DND-41 (cell line): ENCODE measurements at regions not wholly inside any gene's neighbourhood (a gene's known extent, or its start where the extent isn't known, plus 50 kb on each side); places are given as distances from the start of the nearest gene placed in this dataset.

Experiments used
- ATAC-seq: fragments of 200-7000 bp; cut with Tn5 transposase; 3 replicates; pipeline ENCODE4 v1.9.1; 2021; ENCODE audit warnings: low read depth; ENCODE audit not compliant: insufficient read depth
- DNase-seq: peaks from one replicate; pipeline ENCODE4 v3.0.0-alpha.2; 2020
- H2AFZ ChIP-seq: 2 replicates; pipeline ENCODE4 v1.6.0; 2012; ENCODE audit warnings: low read depth, low read length
- H3K27ac ChIP-seq: 2 replicates; pipeline ENCODE4 v1.5.1; 2012; ENCODE audit warnings: low read length, inconsistent platforms
- H3K27me3 ChIP-seq: fragments of 200-600 bp; sonication (generic); 2 replicates; pipeline ENCODE4 v1.6.0; 2012; ENCODE audit warnings: low read length, mild to moderate bottlenecking, inconsistent platforms; ENCODE audit not compliant: insufficient read depth, poor library complexity
- H3K36me3 ChIP-seq: 2 replicates; pipeline ENCODE4 v1.5.1; 2012; ENCODE audit warnings: low read length, inconsistent platforms; ENCODE audit not compliant: insufficient read depth
- H3K4me1 ChIP-seq: 2 replicates; pipeline ENCODE4 v1.5.1; 2012; ENCODE audit warnings: mild to moderate bottlenecking, low read length; ENCODE audit not compliant: insufficient read depth
- H3K4me2 ChIP-seq: 2 replicates; pipeline ENCODE4 v1.6.0; 2012; ENCODE audit warnings: mild to moderate bottlenecking, moderate library complexity, low read length, inconsistent platforms; ENCODE audit not compliant: insufficient read depth
- H3K4me3 ChIP-seq, 2 experiments: fragments of 200-600 bp in 1 of 2; shearing (Covaris generic) in 1 of 2; 2 replicates each; pipeline ENCODE4 v1.5.1; 2012 to 2016; ENCODE audit warnings: inconsistent platforms in 2 of 2, low read length in 2 of 2, mild to moderate bottlenecking in 2 of 2, low read depth in 1 of 2, moderate library complexity in 1 of 2
- H3K79me2 ChIP-seq: 2 replicates; pipeline ENCODE4 v1.6.0; 2012; ENCODE audit warnings: low read length, inconsistent platforms; ENCODE audit not compliant: insufficient read depth
- H3K9ac ChIP-seq: 2 replicates; pipeline ENCODE4 v1.6.0; 2012; ENCODE audit warnings: low read depth, mild to moderate bottlenecking, inconsistent platforms, low read length, moderate library complexity
- H3K9me3 ChIP-seq: 2 replicates; pipeline ENCODE4 v1.5.1; 2012; ENCODE audit warnings: low read length, moderate library complexity, mild to moderate bottlenecking, inconsistent platforms; ENCODE audit not compliant: insufficient read depth, severe bottlenecking
- H4K20me1 ChIP-seq: 2 replicates; pipeline ENCODE4 v1.6.0; 2012; ENCODE audit warnings: low read length; ENCODE audit not compliant: insufficient read depth
- CTCF ChIP-seq: IDR thresholded peaks from 2 replicates; pipeline ENCODE4 v1.5.1; 2012; ENCODE audit warnings: borderline replicate concordance, low read length, moderate library complexity, mild to moderate bottlenecking; ENCODE audit not compliant: poor library complexity, severe bottlenecking; ENCODE audit errors: extremely low read depth
- EZH2 ChIP-seq: IDR thresholded peaks from 3 replicates; pipeline ENCODE4 v1.6.1; 2012; ENCODE audit warnings: borderline replicate concordance, low read depth, mild to moderate bottlenecking, moderate library complexity, low read length, inconsistent platforms; ENCODE audit not compliant: severe bottlenecking

GRCh38 chr22:49153921-49154320, 673.8 kb downstream of the BRD1 start:
- no peaks in the 10 kb centered on the region for H3K36me3 ChIP-seq
- no peak overlapping the region for H2AFZ ChIP-seq
- H3K4me1 ChIP-seq, result no peaks in the 10 kb centered on the region
- no peak overlapping the region for H3K4me3 ChIP-seq
- no peaks in the 10 kb centered on the region for H3K27me3 ChIP-seq
- H3K79me2 ChIP-seq, result no peaks in the 10 kb centered on the region
- TF ChIP-seq CTCF (no peak), EZH2 (no peak)
- no peak for DNase-seq
- ATAC-seq, result no peak
- no peak overlapping the region for H3K4me2 ChIP-seq
- H3K9me3 ChIP-seq, result no peaks in the 10 kb centered on the region
- H3K27ac ChIP-seq, result no peak overlapping the region
- no peaks in the 10 kb centered on the region for H4K20me1 ChIP-seq
- H3K9ac ChIP-seq, result no peak overlapping the region

GRCh38 chr22:49152939-49153770, 674.5 kb downstream of the BRD1 start:
- Histone ChIP-seq H3K27ac (no peak overlapping the region), H2AFZ (no peak overlapping the region), H3K9ac (no peak overlapping the region), H4K20me1 (no peaks in the 10 kb centered on the region), H3K4me2 (no peak overlapping the region), H3K79me2 (no peaks in the 10 kb centered on the region), H3K27me3 (no peaks in the 10 kb centered on the region), H3K9me3 (no peaks in the 10 kb centered on the region), H3K4me1 (no peaks in the 10 kb centered on the region), H3K4me3 (no peak overlapping the region), H3K36me3 (no peaks in the 10 kb centered on the region)
- TF ChIP-seq CTCF, result no peak
- ATAC-seq (no peak), DNase-seq (no peak)

- ATAC-seq (no peak), DNase-seq (no peak)
- H3K36me3 ChIP-seq, result no peaks in the 10 kb centered on the region
- H3K9ac ChIP-seq, result no peak overlapping the region
- no peaks in the 10 kb centered on the region for H4K20me1 ChIP-seq
- H3K4me3 ChIP-seq, result no peak overlapping the region
- TF ChIP-seq CTCF, result no peak
- TF ChIP-seq EZH2, result no peak
- H3K9me3 ChIP-seq, result no peaks in the 10 kb centered on the region
- no peak overlapping the region for H2AFZ ChIP-seq
- no peaks in the 10 kb centered on the region for H3K4me1 ChIP-seq
- no peak overlapping the region for H3K4me2 ChIP-seq
- no peaks in the 10 kb centered on the region for H3K27me3 ChIP-seq
- no peaks in the 10 kb centered on the region for H3K79me2 ChIP-seq
- no peak overlapping the region for H3K27ac ChIP-seq
These were observed 675.3 kb downstream of the BRD1 start for GRCh38 chr22:49152127-49152938.
